ENCODE measurements at regions not wholly inside any gene's neighbourhood (a gene's known extent, or its start where the extent isn't known, plus 50 kb on each side); places are given as distances from the start of the nearest gene placed in this dataset.

DNA sequence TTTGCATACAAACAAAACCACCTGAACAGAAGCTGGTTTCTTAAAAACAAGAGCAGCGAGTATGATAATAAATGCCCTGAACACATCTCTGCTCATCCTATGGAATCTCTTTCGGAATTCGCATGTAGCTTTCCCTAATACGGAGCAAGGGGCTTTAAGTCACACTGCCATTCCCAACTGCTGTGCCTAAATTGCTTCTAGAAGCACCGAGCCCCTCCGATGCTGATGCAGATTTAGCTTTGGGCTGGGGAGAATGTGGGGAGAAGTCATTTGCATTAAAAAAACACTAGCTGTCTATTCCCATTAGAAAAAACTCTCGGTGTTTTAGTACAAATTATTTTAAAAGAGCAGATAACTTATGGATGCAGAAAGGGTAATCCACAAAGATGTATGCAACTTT is 76.9 kb downstream of the CD83 start:
- no peak for DNase-seq
- no peak overlapping the region for H3K4me3 ChIP-seq (ENCODE audit: control insufficient read depth in 1 of 7, extremely low read depth in 1 of 7, insufficient read depth in 4 of 7, low read depth in 2 of 7, low read length in 6 of 7)
- H3K4me1 ChIP-seq (ENCODE audit: control extremely low read depth in 1 of 4, control insufficient read depth in 4 of 4, insufficient read depth in 4 of 4, low read length in 3 of 4), result no peaks in the 10 kb centered on the region
- no peak overlapping the region for H3K27ac ChIP-seq (ENCODE audit: insufficient read depth in 1 of 2, low read depth in 1 of 2, low read length in 2 of 2, poor library complexity in 1 of 2, severe bottlenecking in 2 of 2)
- 90% methylated on average over 6 of the region's 7 CpGs for WGBS (ENCODE audit: insufficient coverage)
- H3K36me3 ChIP-seq (ENCODE audit: control insufficient read depth in 4 of 4, insufficient read depth in 4 of 4, low read length in 3 of 4), result no peaks in the 10 kb centered on the region
- no peaks in the 10 kb centered on the region for H3K27me3 ChIP-seq (replicated peaks in 2 of 5; ENCODE audit: control insufficient read depth in 4 of 5, insufficient read depth in 5 of 5, low read length in 4 of 5)
- no peaks in the 10 kb centered on the region for H3K9me3 ChIP-seq (ENCODE audit: control extremely low read depth in 1 of 5, control insufficient read depth in 4 of 5, insufficient read depth in 2 of 5, low read depth in 1 of 5, low read length in 4 of 5)
- ChIA-PET CTCF (interaction anchor here (1.0 kb wide), 1 partner anchor 256 kb away, joined by 3 read pairs; no protein-coding TSS in a partner anchor), POLR2A (no interaction called here)

DNA sequence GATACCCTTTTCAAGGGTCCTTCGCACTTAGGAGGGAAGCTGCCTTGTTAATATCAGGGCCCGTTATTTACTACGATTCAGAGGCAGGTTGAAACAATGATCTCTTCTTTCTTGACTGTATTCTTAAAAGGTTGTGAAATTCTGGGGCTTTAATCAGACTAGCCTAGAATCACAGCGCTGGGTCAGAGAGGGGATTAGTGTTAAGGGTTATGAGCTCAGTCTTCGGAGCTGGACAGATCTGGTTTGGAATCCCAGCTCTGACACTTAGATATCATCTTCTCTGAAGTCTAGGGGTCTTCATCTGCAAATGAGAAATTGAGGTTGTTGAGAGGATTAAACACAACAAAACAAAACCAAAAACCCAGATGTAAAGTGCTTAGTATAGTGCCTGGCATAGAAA is 77.4 kb downstream of the CD83 start:
- no peaks in the 10 kb centered on the region for H3K36me3 ChIP-seq (ENCODE audit: control insufficient read depth in 4 of 4, insufficient read depth in 4 of 4, low read length in 3 of 4)
- no peaks in the 10 kb centered on the region for H3K9me3 ChIP-seq (ENCODE audit: control extremely low read depth in 1 of 5, control insufficient read depth in 4 of 5, insufficient read depth in 2 of 5, low read depth in 1 of 5, low read length in 4 of 5)
- CTCF ChIA-PET, result interaction anchor here (1.0 kb wide), 1 partner anchor 255 kb away, joined by 3 read pairs; no protein-coding TSS in a partner anchor
- H3K4me1 ChIP-seq (ENCODE audit: control extremely low read depth in 1 of 4, control insufficient read depth in 4 of 4, insufficient read depth in 4 of 4, low read length in 3 of 4), result no peaks in the 10 kb centered on the region
- no peak overlapping the region for H3K4me3 ChIP-seq (ENCODE audit: control insufficient read depth in 1 of 7, extremely low read depth in 1 of 7, insufficient read depth in 4 of 7, low read depth in 2 of 7, low read length in 6 of 7)
- H3K27me3 ChIP-seq (replicated peaks in 2 of 5; ENCODE audit: control insufficient read depth in 4 of 5, insufficient read depth in 5 of 5, low read length in 4 of 5), result no peaks in the 10 kb centered on the region
- DNase-seq, result no peak
- POLR2A ChIA-PET, result no interaction called here
- no peak overlapping the region for H3K27ac ChIP-seq (ENCODE audit: insufficient read depth in 1 of 2, low read depth in 1 of 2, low read length in 2 of 2, poor library complexity in 1 of 2, severe bottlenecking in 2 of 2)
- WGBS (ENCODE audit: insufficient coverage), result 100% methylated on average over 4 of the region's 5 CpGs

DNA sequence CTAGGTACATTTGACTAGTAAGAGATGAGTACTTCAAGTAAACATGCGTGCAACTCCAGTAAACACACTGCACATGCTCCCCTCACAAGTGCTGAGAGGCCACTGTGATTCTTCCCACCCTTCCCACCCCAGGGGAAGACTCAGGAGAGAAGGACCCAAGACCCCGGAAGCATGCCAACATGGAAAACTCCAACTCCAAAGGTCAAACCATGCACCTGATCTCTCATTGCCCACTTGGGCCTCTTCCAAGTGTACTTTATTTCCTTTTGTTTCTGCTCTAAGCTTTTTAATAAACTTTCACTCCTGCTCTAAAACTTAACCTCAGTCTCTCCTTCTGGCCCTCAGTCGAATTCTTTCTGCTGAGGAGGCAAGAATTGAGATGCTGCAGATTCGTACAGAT is 78.5 kb downstream of the CD83 start:
- 100% methylated on average over 2 of the region's 4 CpGs for WGBS (ENCODE audit: insufficient coverage)
- DNase-seq, result no peak
- Histone ChIP-seq H3K36me3 (ENCODE audit: control insufficient read depth in 4 of 4, insufficient read depth in 4 of 4, low read length in 3 of 4) (no peaks in the 10 kb centered on the region), H3K27me3 (replicated peaks in 2 of 5; ENCODE audit: control insufficient read depth in 4 of 5, insufficient read depth in 5 of 5, low read length in 4 of 5) (no peaks in the 10 kb centered on the region), H3K9me3 (ENCODE audit: control extremely low read depth in 1 of 5, control insufficient read depth in 4 of 5, insufficient read depth in 2 of 5, low read depth in 1 of 5, low read length in 4 of 5) (peaks cover 0 to 5% (median 0%) of the 10 kb centered on the region in 5 experiments), H3K27ac (ENCODE audit: insufficient read depth in 1 of 2, low read depth in 1 of 2, low read length in 2 of 2, poor library complexity in 1 of 2, severe bottlenecking in 2 of 2) (no peak overlapping the region), H3K4me1 (ENCODE audit: control extremely low read depth in 1 of 4, control insufficient read depth in 4 of 4, insufficient read depth in 4 of 4, low read length in 3 of 4) (no peaks in the 10 kb centered on the region), H3K4me3 (ENCODE audit: control insufficient read depth in 1 of 7, extremely low read depth in 1 of 7, insufficient read depth in 4 of 7, low read depth in 2 of 7, low read length in 6 of 7) (no peak overlapping the region)
- POLR2A ChIA-PET, result no interaction called here
- CTCF ChIA-PET, result interaction anchor here (0.7 kb wide), 1 partner anchor 891 kb away, joined by 3 read pairs; no protein-coding TSS in a partner anchor

DNA sequence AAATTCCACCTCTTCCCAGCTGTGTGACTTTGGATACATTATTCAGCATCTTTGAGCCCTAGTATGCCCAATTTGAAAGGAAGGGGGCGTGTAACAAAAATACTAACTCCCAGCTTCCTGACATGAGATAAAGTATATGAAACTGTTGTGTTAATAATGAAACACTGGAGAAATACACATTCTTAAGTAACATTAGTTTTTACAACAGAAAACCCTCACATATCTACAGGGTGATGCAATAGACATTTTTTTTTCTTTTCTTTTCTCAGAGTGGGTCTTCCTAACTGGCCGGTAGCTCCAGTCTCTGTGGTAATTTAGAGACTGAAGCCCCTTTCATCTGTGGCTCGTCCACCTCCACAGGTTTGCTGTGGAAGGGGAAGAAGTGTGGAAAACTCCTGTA is 79.5 kb downstream of the CD83 start:
- H3K27ac ChIP-seq (ENCODE audit: insufficient read depth in 1 of 2, low read depth in 1 of 2, low read length in 2 of 2, poor library complexity in 1 of 2, severe bottlenecking in 2 of 2), result no peak overlapping the region
- peaks cover 0 to 5% (median 0%) of the 10 kb centered on the region in 5 experiments for H3K9me3 ChIP-seq (ENCODE audit: control extremely low read depth in 1 of 5, control insufficient read depth in 4 of 5, insufficient read depth in 2 of 5, low read depth in 1 of 5, low read length in 4 of 5)
- POLR2A ChIA-PET, result no interaction called here
- H3K4me3 ChIP-seq (ENCODE audit: control insufficient read depth in 1 of 7, extremely low read depth in 1 of 7, insufficient read depth in 4 of 7, low read depth in 2 of 7, low read length in 6 of 7), result no peak overlapping the region
- no peaks in the 10 kb centered on the region for H3K4me1 ChIP-seq (ENCODE audit: control extremely low read depth in 1 of 4, control insufficient read depth in 4 of 4, insufficient read depth in 4 of 4, low read length in 3 of 4)
- CTCF ChIA-PET, result no interaction called here
- no peaks in the 10 kb centered on the region for H3K27me3 ChIP-seq (replicated peaks in 2 of 5; ENCODE audit: control insufficient read depth in 4 of 5, insufficient read depth in 5 of 5, low read length in 4 of 5)
- no CpG with 5 or more reads among the region's 3 CpGs for WGBS (ENCODE audit: insufficient coverage)
- H3K36me3 ChIP-seq (ENCODE audit: control insufficient read depth in 4 of 4, insufficient read depth in 4 of 4, low read length in 3 of 4), result no peaks in the 10 kb centered on the region
- DNase-seq, result no peak

DNA sequence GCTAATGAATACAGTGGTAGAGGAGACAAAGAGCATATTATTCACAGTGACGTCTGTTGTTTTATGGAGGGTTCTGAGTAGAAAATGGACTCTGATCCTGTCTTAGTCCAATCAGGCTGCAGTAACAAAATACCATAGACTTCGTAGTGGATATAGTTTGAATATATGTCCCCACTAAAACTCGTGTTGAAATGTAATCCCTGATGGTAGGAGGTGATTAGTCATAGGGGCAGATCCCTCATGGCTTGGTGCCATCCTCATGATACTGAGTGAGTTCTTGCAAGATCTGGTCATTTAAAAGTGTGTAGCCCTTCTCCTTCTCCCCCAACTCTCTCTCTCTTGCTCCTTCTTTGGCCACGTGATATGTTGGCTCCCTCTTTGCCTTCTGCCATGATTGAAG is 82.5 kb downstream of the CD83 start:
- Histone ChIP-seq H3K4me3 (ENCODE audit: control insufficient read depth in 1 of 7, extremely low read depth in 1 of 7, insufficient read depth in 4 of 7, low read depth in 2 of 7, low read length in 6 of 7) (no peak overlapping the region), H3K27ac (ENCODE audit: insufficient read depth in 1 of 2, low read depth in 1 of 2, low read length in 2 of 2, poor library complexity in 1 of 2, severe bottlenecking in 2 of 2) (no peak overlapping the region), H3K9me3 (ENCODE audit: control extremely low read depth in 1 of 5, control insufficient read depth in 4 of 5, insufficient read depth in 2 of 5, low read depth in 1 of 5, low read length in 4 of 5) (peaks cover 0 to 5% (median 0%) of the 10 kb centered on the region in 5 experiments), H3K4me1 (ENCODE audit: control extremely low read depth in 1 of 4, control insufficient read depth in 4 of 4, insufficient read depth in 4 of 4, low read length in 3 of 4) (no peaks in the 10 kb centered on the region), H3K27me3 (replicated peaks in 2 of 5; ENCODE audit: control insufficient read depth in 4 of 5, insufficient read depth in 5 of 5, low read length in 4 of 5) (no peaks in the 10 kb centered on the region), H3K36me3 (ENCODE audit: control insufficient read depth in 4 of 4, insufficient read depth in 4 of 4, low read length in 3 of 4) (no peaks in the 10 kb centered on the region)
- ChIA-PET POLR2A (no interaction called here), CTCF (interaction anchor here (1.7 kb wide), 1 partner anchor 11 kb away, joined by 5 read pairs; no protein-coding TSS in a partner anchor)
- no peak for DNase-seq
- WGBS (ENCODE audit: insufficient coverage), result 75% methylated on average over 2 of the region's 4 CpGs

DNA sequence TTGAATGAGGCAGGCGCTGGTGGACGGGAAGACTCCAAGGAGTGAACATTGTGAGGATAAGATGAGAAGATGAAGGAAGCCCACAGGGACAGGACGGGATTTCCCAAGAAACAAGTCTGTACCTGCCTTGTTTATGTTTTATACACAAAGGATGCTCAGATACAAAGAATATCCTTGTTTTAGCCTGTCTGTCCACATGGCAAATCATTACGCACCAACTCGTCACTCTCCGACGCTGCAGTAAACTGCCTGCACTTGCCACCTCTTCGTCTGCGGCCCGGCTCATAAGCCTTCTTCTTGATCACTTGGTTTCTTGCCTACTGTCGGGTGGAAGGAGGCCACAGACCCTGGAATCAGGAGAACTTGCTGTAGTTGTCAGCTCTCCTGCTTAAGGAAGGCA is 85.4 kb downstream of the CD83 start:
- Histone ChIP-seq H3K36me3 (ENCODE audit: control insufficient read depth in 4 of 4, insufficient read depth in 4 of 4, low read length in 3 of 4) (no peaks in the 10 kb centered on the region), H3K27ac (ENCODE audit: insufficient read depth in 1 of 2, low read depth in 1 of 2, low read length in 2 of 2, poor library complexity in 1 of 2, severe bottlenecking in 2 of 2) (no peak overlapping the region), H3K9me3 (ENCODE audit: control extremely low read depth in 1 of 5, control insufficient read depth in 4 of 5, insufficient read depth in 2 of 5, low read depth in 1 of 5, low read length in 4 of 5) (peaks cover 0 to 5% (median 0%) of the 10 kb centered on the region in 5 experiments), H3K27me3 (replicated peaks in 2 of 5; ENCODE audit: control insufficient read depth in 4 of 5, insufficient read depth in 5 of 5, low read length in 4 of 5) (no peaks in the 10 kb centered on the region), H3K4me3 (ENCODE audit: control insufficient read depth in 1 of 7, extremely low read depth in 1 of 7, insufficient read depth in 4 of 7, low read depth in 2 of 7, low read length in 6 of 7) (no peak overlapping the region), H3K4me1 (ENCODE audit: control extremely low read depth in 1 of 4, control insufficient read depth in 4 of 4, insufficient read depth in 4 of 4, low read length in 3 of 4) (no peaks in the 10 kb centered on the region)
- WGBS (ENCODE audit: insufficient coverage), result 98% methylated on average over 9 of the region's 11 CpGs
- POLR2A ChIA-PET, result no interaction called here
- CTCF ChIA-PET, result no interaction called here
- no peak for DNase-seq

DNA sequence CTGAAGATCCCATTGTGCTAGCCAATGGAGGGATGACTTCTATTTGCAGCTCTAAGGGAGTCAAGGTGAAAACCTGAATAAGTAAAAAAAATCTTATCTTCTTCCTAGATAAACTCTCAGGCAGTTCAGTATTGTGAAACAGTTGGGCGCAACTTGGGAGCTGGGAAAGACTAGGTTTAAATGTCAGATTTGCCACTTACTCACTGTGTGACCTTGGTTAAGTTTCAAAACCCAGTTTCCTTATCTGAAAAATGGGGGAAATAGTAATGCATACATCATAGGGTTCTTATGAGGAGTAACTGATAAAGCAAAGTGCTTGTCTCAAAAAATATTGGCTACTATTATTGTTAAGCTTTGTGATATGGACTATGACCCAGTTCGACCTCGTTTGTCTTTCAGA is 88.8 kb downstream of the CD83 start:
- H3K27me3 ChIP-seq (replicated peaks in 2 of 5; ENCODE audit: control insufficient read depth in 4 of 5, insufficient read depth in 5 of 5, low read length in 4 of 5), result no peaks in the 10 kb centered on the region
- CTCF ChIA-PET, result no interaction called here
- H3K4me1 ChIP-seq (ENCODE audit: control extremely low read depth in 1 of 4, control insufficient read depth in 4 of 4, insufficient read depth in 4 of 4, low read length in 3 of 4), result peaks cover 7 to 24% (median 17%) of the 10 kb centered on the region in 4 experiments
- POLR2A ChIA-PET, result no interaction called here
- no peaks in the 10 kb centered on the region for H3K36me3 ChIP-seq (ENCODE audit: control insufficient read depth in 4 of 4, insufficient read depth in 4 of 4, low read length in 3 of 4)
- no peak for DNase-seq
- H3K4me3 ChIP-seq (ENCODE audit: control insufficient read depth in 1 of 7, extremely low read depth in 1 of 7, insufficient read depth in 4 of 7, low read depth in 2 of 7, low read length in 6 of 7), result no peak overlapping the region
- H3K9me3 ChIP-seq (ENCODE audit: control extremely low read depth in 1 of 5, control insufficient read depth in 4 of 5, insufficient read depth in 2 of 5, low read depth in 1 of 5, low read length in 4 of 5), result no peaks in the 10 kb centered on the region
- 92% methylated on average over 2 of the region's 3 CpGs for WGBS (ENCODE audit: insufficient coverage)
- no peak overlapping the region for H3K27ac ChIP-seq (ENCODE audit: insufficient read depth in 1 of 2, low read depth in 1 of 2, low read length in 2 of 2, poor library complexity in 1 of 2, severe bottlenecking in 2 of 2)

All from common myeloid progenitor, CD34-positive (primary cell).